Middle frontal gyrus (tissue), 1 donor: ENCODE measurements at regions not wholly inside any gene's neighbourhood (a gene's known extent, or its start where the extent isn't known, plus 50 kb on each side); places are given as distances from the start of the nearest gene placed in this dataset.
A peak's percentile ranks its signal among the peaks of the same experiment; 100 is the strongest.
"Not testable (repeated sequence)": the region's sequence is repeated elsewhere in the genome, so short reads cannot be mapped to it uniquely, and the experiment has no call there.

ENCODE experiments used
- DNase-seq: peaks from one replicate; pipeline ENCODE4 v3.0.0-alpha.2; 2015; ENCODE audit warnings: low spot score; ENCODE audit errors: extremely low spot score

DNA sequence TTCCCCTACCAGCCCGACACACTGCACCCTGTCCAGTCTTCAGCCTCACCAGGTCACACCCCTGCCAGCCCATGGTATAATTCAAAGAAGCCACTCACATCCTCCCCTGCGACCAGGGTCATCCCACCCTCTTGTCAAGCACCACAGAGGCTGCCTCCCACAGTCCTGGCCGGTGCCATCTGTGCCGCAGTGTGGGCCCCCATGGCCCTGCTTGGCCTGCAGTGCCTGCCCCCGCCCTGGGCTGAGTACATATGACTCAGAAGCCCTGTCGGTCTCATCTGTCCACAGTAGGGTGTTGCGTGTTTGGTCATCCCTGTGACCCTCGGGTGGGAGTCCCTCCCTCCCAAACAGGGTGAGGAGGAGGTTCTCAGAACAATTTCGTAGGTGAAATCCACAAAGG, 190.8 kb upstream of the AJAP1 start:
- no peak for DNase-seq

DNA sequence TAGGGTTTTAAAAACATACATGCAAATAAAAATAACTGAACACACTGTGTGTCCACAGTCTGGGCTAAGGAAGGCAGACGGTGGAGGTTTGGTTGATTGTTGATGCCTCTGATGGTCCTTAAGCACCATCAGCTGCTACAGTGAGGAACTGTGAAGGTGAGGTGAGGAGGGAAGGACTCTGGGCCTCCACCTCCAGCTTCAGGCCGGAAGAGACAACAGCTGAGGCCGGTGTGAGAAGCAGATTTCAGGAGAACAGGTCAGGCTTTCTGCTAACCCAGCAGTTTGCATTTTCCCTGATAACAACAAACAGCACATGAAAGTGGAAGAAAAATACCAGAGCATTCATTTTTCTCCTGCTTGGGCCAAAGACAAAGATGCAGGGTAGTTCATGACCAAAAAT, 189.9 kb upstream of the AJAP1 start:
- DNase-seq, result no peak

DNA sequence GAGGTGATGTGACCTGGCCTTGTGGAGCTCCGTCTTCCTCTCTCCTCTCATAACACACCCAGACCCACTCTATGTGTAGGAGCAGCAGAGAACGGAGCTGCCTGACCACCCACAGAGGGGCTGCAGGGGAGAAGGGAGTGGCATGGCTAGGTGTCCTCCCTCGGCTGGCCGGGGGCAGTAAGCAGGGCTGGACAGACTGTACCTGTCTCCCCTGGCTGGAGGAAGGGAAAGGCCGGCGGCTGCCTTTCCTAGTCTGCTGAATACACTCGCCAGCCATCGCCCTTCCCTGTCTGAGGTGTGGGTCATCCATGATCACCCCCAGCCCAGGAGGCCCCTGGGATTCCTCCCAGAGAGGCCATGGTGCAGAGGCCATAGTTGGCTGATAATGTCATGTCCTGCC, 187.2 kb upstream of the AJAP1 start:
- no peak for DNase-seq

DNA sequence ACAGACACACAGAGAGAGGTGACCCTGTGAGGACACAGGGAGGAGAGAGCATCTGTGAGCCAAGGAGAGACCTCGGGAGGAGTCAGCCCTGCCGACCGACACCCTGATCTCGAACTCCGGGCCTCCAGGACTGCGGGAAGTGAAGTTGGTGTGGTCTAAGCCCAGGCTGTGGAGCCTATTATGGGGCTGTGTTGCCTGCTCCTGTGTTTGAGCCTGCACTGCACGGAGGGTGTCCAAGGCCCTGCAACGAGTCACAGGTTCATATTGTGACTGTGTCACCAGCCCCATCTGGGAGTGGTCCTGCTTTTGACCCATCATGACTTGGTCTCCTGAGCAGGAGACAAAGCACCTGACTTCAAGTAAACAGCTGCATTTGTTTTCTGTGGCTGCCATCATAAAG, 186.0 kb upstream of the AJAP1 start:
- no peak for DNase-seq

DNA sequence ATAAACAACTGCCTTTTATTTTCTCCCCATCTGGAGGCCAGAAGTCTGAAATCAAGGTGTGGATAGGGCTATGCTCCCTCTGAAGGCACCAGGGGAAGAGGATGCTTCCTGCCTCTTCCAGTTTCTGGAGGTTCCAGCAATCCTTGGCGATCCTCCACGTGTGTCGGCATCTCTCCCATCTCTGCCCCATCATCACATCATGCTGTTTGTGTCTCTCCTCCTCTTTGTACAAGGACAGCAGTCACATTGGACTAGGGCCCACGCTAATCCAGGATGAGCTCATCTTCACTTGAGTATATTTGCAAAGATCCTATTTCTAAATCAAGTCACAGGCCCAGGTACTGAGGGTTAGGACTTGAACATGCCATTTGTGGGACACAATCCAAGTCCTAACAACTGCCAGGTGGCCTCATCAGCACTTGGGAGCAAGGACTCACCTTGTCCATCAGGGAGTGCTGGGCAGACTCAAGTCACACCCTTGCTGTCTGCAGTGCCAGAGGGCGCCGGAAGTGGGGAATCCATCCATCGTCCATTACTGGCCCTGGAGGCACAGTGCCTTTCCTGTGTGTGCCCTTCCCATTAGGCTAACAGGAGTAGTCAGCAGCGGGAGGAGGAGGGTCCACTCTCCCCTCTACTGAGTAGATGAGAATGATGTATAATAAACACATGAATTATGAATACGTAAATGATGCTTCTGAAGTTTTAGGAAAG, 185.4 kb upstream of the AJAP1 start:
- DNase-seq, result peak; percentile 43

DNA sequence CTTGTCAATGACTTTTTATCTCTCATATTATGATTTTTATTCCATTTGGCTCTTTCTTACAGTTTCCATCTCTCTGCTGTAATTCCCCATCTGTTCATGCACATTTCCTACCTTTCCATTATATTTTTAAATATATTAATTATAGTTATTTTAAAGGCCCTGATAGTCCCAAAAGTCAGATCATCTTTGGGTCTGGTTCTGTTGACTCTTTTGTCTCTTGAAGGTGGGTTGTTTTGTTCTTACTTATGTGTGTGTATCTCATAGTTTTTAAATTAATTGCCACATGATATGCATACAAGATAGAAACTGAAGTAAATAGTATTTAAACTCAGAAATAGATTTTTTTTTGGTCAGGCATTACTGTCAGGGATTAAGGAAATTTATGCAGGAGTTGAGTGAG, 178.0 kb upstream of the AJAP1 start:
- no peak for DNase-seq

DNA sequence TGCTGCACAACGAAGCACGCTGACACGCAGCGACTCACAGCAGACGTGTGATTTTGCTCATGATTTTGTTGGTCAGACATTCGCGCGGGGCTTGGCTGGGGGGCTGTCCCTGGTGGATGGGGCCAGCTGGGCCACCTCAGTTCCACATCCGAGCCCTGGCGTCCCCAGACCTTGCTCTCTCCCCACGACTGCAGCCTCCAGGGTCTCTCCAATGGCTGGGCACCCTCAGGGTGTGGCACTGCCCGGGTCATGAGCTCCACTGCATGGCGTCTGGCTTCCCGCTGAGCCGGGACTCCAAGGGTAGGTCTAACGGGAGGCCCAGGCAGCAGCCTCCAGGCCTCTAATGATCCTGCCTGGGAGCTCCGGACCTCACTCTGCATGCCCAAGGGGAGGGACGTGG, 173.0 kb upstream of the AJAP1 start:
- no peak for DNase-seq

DNA sequence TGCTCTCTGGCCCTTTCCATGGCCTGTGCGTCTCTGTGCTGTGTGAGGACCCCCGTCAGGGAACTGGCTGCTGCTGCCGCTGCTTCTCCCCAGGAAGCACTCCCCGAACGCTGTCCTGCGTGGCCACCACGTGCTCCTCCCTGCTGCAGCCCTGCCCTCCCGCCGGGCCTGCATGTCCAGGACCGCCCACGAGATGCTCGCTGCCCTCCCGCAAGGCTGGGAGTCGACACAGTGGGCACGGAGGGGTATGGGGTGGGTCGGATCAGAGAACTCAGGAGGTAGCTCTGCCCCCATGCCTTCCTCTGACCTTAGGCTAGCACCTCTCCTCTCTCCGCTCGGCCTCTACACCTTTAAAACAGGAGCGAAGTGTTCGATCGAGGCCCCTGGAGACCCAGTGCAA, 171.9 kb upstream of the AJAP1 start:
- no peak for DNase-seq

DNA sequence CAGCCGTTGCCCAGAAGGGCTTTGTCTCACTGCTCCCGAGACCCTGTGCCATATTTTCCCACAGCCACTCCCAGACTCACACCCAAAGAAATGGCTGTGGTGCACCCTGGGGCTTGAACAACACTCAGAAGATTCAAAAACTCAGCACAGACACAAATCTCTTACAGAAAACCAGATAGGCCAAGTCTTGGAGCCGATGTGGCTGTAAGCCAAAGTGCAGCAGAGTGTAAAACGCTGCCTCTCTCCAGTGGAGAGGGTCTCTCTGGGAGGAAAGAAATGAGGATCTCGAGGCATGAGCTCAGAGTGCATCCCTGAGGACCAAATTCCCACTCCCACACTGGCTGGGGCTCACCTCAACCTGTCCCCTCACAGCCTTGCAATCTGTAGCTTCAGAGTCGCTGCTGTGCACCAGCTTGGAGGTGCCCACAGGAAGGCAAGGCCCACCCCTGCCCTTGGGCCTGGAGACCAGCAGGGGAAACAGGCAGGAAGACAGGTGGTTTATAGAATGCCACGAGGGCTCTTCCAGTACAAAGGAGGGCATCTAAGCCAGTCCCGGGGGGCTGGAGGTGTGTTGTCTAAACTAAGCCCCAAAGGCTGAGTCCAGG, 171.3 kb upstream of the AJAP1 start:
- DNase-seq, result no peak

DNA sequence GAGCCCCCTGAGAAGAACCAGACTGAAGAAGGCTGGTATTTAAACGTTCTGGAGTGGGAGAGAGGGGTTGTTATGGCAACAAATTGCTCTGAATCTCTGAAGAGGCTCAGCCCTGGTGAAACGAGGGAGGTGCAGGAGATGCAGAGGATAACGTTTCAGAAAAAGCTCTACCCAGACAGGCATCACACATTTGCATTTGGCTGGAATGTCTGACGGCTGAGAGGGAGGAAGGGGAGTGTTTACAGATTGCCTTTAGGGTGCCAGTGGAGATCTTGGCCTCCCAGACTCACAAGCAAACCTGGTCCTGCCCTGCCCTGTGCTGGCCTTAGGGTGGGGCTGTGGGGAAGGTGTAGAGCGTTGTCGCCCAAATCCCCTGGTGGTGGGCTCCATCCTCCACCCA, 169.0 kb upstream of the AJAP1 start:
- DNase-seq, result peak; percentile 41

DNA sequence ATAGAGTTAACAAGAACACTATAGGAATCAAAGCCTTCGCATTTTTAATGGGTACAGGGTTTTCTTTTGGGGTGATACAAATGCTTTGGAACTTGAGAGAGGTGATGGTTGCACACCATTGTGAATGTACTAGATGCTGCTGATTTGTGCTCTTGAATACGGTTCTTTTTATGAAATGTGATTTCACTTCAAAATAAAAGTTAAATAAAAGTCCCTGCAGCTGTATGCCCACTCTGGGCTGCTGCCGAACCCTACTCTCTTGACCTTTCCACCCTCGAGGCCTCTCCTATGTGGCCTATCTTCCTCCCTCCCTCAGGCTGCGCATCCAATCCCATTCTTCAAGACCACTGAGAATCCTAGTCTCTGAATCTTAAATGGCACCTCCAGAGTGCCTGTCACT, 168.5 kb upstream of the AJAP1 start:
- no peak for DNase-seq

DNA sequence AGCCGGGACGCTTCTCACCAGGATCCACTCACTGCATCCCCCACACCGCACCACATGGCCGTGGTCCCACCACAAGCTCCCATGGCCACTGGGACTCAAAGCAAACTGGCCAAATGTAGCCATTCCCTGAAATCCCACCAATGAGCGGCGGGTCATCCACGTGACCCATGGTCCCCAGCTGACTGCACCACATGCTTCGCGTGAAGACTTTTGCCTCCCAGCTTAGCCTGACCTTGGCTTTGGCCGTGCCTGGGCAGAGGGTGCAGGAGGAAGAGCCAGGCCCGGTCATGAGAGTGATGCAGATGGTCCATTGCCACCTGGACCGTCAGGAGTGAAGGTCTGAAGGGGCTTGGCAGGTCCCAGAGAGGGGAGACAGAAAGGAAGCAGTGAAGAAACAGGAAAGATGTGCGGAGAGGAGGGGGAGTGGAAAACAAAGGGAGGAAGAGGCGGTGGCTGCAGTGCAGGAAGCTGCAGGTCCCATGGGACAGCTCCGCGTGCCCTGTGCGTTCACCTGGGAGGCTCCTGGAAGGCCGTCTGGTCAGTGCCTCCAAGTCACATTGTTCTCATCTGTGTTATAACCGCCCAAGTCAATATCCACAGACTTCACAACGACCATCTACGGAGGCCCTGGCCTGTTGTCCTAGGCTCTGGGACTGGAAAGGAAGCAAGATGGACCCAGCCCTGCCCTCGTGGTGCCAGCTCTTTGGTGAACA, 167.8 kb upstream of the AJAP1 start:
- no peak for DNase-seq

DNA sequence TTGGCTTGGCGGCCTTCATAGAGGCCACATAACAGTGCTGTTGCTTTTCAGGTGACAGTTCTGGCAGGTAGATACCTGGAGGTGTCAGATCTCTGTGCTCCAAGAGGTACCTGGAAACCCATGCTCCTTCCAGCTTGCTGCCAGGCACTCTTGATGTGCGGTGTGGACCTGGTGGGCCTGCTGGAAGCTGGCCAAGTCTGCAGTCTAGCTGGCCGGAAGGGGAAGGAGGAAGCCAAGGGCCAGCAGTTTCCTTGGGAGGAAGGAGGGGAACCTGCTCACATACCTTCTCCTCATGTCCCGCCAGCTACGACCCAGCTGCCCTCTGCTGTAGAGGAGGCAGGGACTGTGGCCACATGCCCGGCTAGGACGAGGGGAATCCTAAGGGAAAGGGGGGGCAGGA, 166.4 kb upstream of the AJAP1 start:
- DNase-seq, result no peak

DNA sequence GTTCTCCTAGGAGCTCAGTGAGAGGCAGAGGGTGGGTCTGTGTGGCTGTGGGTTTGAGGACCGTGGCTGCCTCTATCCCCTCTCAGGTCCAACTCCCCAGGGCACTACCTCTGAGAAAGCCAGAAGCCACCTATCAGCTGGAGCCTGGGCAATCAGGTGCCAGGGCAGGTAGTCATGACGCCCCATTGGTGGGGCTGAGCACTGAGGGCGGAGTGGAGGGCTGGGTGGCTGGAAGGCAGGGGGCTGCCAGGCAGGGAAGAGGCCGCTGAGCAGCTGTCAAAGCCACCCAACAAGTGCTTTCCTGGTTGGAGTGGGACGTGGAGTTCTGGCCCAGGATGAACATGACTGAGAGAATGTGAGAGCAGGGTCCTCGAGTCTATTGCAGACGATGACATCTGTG, 164.9 kb upstream of the AJAP1 start:
- DNase-seq, result no peak

DNA sequence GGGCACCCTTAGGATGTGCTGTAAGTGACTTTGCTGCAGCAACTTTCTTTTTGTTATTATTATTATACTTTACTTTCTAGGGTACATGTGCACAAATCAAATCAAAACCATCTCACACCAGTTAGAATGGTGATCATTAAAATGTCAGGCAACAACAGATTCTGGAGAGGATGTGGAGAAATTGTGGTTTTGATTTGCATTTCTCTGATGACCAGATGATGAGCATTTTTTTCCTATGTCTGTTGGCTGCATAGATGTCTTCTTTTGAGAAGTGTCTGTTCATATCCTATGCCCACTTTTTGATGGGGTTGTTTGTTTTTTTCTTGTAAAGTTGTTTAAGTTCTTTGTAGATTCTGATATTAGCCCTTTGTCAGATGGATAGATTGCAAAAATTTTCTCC, 164.4 kb upstream of the AJAP1 start:
- not testable (repeated sequence) for DNase-seq

DNA sequence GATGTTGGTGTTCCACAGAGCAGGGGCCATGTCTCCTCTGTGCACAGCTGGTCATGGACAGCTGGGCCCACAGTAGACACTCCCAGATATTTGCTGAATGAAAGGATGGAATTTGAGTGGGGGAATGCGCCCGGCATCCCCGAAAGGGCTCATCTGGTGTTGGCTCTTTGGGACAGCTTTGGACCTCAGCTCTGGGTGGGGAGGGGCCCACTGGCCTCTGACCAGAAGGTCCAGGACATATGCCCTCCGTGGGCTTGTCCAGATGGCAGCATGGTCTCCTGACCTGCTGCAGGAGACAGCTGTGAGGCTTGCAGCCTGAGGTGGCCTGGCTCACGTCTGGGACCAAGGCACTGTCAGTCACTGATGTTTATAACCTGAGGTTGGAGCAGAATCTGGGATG, 160.4 kb upstream of the AJAP1 start:
- no peak for DNase-seq

DNA sequence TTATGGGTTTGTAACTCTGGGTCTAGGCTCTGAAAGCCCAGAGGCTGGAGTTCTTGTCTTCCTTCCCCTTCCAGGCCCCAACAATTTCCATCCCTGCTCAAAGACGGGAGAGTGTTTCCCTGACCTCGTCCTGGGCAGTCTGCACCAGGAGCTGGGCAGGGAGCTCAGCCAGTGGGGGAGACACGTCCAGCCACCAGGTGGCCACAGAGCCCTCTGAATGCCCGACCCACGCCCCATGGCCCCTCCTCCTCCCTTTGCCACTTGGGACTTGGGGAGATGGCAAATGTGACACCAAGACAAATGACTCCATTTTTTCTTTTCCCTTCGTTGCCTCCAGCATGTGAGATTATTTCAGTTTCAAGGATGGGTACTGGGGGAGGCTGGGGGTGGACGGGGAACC, 159.9 kb upstream of the AJAP1 start:
- no peak for DNase-seq

DNA sequence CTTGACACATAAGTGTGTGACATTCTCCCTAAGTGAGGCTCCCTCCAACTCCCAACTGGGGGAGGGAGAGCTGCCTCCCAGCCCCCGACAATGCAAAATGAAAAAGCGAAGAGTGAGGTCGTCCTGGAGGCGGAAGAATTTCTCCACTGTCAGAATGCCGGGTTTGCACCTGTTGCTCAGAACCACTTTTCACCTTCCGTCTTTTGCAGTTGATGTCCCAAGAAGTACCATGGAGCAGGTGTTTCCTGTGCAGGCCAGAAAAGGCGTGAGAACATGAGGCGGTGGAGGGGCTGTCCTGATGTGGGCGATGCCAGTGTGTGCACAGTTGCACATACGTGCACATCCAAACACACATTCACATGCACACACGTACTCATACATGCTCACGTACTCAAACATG, 158.6 kb upstream of the AJAP1 start:
- DNase-seq, result no peak

DNA sequence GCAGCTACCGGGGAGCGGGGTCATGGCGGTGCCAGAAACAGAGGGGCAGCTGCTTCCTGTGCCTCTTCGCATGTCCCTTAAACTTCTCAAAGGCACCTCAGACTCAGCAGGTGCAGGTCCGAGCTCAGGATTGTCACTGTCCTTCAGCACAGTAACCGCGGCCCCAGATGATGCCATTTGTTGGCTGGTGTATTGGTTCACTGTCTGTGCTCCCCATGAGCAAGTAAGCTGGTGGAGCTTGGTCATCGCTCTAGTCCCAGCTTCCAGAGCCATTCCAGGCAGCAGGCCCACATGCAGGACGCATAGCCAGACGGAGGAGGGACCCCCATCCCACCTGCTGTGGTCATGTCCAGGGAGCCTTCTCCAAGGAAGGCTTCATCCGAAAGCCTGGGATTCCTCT, 154.0 kb upstream of the AJAP1 start:
- DNase-seq, result no peak

DNA sequence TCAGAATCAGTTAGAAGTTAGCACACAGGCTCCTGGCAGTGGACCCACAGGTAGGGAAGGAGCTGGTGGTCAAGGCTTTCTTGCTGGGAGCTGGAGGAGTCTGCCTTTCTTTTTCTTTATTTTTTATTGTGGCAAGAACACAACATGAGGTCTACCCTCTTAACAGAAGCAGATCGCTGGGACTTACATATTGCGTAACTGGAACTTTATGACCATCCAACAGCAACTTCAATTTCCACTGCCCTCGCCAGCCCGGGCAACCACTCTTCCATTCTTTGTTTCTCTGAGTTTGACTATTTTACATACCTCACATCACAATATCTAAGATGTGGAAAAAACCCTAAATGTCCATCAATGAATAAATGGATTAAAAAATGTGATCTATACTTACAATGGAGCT, 147.8 kb upstream of the AJAP1 start:
- DNase-seq, result no peak

DNA sequence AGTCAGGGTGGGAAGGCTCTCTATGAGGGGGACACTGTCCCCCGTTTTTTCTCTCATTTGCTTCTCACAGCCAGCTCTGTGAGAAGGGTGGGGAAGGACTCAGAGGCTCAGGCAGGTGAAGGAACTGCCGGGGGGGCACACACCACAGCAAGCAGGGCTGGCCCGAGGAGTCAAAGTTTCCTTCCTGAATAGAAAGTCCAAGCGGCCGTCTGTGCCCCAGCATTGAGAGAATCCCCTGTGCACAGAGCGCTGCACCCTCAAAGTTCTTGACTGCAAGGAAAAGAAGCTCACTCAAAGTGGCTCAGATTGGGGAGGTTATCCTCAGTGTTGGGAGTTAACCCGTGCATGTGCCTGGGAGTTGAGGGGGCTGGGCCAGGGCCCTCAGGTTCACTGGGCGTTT, 145.2 kb upstream of the AJAP1 start:
- DNase-seq, result no peak

DNA sequence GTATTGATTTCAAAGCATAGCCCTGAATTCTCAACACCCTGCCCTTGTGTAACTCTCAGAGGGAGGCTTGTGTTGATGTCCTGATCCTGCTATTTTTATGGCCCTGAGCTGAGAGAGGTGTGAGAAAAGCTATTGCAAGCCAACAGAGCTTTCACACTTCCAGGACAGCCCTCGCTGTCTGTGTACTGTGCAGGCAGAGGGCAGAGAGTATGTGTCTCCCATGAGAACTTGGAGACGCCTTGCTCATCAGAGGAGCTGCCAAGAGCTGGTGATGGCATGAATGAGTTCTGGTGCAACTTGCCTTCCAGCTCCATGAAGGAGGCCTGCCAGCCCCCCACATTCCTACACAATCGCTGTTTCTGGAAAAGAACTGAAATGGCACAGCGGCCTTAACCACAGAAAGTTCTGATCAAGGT, 144.1 kb upstream of the AJAP1 start:
- peak; percentile 20 for DNase-seq

DNA sequence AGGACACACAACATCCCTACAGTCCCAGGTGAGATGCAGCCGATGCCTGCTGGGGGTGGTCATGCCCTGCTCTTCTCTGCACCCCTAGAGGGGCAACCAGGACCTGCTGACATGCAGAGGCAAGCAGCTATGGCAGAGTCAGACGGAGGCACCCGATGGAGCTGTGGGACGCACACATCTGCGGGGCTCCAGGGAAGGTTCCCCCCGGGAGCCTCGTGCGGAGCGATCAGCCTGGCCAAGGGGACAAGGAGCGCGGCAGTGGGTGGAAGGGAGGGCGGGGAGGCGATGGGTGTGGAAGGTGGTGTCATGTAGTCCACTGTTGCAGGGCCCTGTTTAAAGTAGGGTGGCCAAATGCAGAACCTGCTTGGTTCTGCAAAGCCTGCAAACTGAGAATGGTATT, 143.0 kb upstream of the AJAP1 start:
- DNase-seq, result no peak
